GM18505 (cell line): ENCODE measurements at regions not wholly inside any gene's neighbourhood (a gene's known extent, or its start where the extent isn't known, plus 50 kb on each side); places are given as distances from the start of the nearest gene placed in this dataset.

Experiments used
- ATAC-seq: cut with Tn5 transposase; IDR thresholded peaks from one replicate; pipeline ENCODE4 v1.9.1; 2021; ENCODE audit not compliant: unreplicated experiment
- POLR2A ChIP-seq: IDR thresholded peaks from 4 replicates; pipeline ENCODE4 v1.6.1; 2011; ENCODE audit warnings: borderline replicate concordance; ENCODE audit not compliant: insufficient read depth, insufficient read length; ENCODE audit errors: extremely low read depth

DNA sequence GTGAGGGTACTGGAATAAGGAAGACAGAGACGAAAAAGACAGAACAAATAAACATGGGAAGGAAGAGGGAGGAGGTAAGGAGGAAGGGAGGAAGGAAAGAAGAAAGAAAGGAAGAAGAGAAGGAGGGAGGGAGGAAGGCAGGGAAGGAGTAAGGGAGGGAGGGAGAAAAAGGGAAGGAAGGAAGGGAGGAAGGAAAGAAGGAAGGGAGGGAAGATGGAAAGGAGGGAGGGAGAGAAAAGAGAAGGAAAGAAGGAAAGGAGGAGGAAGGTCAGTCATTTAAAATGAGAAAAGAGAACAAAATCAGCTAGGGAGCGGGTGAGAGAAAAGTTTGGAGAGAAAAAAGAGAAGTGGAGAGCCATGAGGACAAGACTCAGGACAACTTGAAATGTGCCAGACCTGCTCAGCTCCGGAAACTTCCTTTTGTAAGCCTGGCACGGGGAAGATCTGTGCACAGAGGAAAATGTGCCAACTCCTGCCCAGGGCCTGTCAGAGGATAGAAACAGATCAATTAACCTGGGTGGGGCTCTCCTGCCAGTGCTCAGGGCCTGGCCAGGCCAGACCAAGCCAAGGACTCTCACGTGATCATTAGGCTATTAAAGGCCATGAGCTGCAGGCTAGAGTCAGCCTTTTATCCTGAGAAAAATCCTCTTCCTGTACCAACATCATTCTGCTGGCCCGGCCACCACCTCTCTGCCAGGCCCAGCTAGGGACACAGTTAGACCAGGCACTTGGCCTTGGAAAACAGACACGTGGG is 50.1 kb upstream of the BCL6 start:
- ATAC-seq: no peak
- no peak for TF ChIP-seq POLR2A

GRCh38 chr3:187798126-187798525 is 52.9 kb upstream of the BCL6 start:
- ATAC-seq: no peak
- no peak for TF ChIP-seq POLR2A

DNA sequence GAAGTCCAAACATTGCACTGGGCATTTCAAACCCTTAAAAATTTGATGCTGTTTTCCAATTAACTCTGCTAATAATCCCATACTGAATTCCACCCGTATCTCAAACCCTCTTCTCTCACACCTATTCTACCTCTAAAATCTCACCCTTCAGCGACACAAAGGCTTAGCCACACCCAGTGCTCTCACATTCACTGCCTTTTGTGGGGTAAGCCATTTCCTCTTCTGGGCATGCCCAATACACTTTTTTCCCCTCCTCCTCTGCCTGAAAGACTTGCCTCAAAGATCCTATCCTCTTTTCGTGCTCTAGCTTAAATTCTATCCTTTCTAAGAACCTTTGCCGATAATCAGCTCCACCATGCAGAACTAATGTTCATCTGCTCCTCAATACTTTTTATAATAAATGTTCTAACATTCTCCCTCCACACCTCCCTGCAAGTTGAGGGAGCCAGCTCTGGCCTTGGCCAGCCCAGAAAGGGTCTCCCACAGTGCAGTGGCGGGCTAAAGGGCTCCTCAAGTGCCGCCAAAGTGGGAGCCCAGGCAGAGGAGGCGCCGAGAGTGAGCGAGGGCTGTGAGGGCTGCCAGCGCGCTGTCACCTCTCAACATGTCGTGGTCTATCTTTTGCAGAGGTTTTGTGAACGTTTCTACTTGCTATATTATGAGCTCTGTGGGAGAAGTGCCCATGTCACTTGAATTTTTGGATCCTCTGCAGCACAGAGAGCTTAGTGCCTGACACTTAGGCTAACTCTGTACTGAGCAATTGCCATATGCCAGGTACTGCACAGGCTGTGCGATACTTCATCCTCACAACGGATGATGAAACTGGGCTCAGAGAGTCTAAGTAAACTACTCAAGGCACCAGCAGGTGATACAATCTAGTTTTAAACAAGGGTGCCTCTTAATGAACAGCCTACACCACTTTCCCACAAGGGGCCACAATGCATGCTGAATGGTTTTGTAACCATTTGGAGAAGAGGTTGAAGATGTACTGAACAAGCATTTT is 53.6 kb upstream of the BCL6 start:
- no peak for TF ChIP-seq POLR2A
- ATAC-seq: no peak

GRCh38 chr3:187799942-187800641 is 54.8 kb upstream of the BCL6 start:
- TF ChIP-seq POLR2A: no peak
- peak; percentile 55 for ATAC-seq

- TF ChIP-seq POLR2A: no peak
- no peak for ATAC-seq
These were observed 55.9 kb upstream of the BCL6 start for GRCh38 chr3:187801152-187801551.

DNA sequence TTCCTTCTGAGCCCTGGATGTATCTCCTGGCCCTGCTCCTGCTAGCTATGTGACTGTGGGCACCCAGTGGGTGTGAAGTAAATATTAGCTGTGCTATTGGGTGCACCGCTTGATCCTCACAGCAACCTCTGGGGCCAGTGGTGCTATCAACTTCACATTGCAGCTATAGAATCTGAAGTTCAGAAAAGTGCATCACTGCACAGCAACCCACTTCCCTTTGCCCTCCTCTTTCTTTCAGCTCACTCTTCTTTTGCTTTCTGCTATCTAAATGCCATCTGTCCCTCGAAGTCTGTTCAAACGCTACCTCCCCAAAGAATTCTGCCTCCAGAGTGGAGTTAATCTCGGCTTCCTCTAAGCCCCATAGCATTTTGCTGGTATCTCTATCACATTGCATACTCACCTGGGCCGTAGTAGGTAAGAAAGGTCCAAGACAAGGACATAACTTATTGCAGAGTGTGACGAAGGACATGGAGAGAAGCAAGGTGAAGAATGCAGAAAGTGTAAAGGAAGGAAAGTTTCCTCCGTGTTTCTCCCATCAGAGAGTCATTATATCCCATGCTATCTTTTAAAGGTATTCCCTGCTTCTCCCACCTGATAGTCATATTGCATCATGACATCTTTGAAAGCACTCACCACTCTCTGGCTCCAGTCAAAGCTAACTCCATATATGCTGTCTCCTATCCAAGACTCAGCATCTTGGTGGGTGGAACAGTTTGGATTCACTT is 57.1 kb upstream of the BCL6 start:
- ATAC-seq: no peak

GRCh38 chr3:187802928-187803259 is 57.6 kb upstream of the BCL6 start:
- TF ChIP-seq POLR2A: no peak
- ATAC-seq: peak; percentile 73

More for the DNA sequence above, 57.1 kb upstream of the BCL6 start:
- no peak for TF ChIP-seq POLR2A

DNA sequence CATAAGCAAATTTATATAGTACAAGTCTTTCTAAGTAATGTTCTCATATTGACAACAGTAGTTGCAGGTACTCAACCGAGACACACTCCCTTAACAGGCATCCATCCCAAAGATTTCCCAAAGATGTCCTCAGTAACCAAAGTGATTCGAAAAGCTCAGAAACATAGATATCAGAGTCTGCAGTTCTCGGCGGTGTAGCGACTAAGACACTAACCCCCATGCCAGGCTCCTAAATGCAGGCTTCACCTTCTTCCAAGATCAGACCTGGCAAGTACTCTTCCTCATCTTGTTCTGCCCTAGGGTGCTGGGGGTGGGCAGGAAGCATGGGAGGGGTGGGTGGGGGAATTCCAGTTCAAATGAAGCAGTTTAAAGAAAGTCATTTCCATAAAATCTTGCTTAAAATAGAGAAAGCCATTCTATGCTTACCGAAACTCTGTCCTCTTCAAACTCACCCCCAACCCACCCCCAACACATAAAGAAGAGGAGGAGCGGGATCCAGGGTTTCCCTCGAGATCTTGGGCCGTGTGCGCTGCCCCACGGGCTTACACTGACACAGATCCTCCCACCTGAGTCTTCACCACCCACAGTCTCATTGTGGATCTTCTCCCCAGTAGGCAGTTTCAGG is 59.0 kb upstream of the BCL6 start:
- ATAC-seq: no peak
- TF ChIP-seq POLR2A: no peak

DNA sequence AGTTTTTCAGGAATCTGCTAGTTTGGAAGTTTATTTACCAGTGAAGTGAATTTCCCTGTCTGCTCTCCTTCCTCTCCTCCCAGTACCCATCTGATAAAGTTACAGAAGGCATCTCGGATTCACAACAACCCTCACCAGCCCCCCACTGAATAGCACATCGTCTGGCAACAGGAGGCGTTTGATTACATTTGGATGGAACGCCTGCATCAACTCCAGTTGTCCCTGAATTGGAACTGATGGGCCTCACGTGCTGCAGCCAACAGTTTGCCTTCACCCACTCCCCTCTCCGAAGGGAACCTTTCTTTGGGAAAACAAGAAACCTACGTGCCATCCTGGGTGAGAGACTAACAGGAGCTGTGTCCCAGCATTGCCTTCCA is 59.5 kb upstream of the BCL6 start:
- TF ChIP-seq POLR2A: no peak
- ATAC-seq: no peak

DNA sequence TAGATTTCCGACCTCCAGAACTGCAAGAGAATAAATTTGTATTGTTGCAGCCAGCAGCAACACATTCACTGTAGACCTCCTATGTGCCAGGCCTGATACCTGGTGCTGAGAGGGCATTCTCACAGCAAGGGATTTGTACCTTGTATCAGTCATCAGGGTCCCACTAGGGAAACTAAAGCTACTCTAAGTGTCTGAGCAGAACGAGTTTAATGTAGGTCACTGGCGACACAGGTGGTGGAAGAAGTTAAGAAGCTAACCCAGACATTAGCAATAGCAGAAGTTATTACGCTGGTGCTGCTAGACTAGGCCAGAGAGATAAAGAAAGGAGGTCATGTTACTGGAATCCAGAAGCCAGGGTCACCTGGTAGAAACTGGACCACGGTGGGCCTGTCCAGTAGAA is 60.5 kb upstream of the BCL6 start:
- no peak for ATAC-seq
- TF ChIP-seq POLR2A: no peak

DNA sequence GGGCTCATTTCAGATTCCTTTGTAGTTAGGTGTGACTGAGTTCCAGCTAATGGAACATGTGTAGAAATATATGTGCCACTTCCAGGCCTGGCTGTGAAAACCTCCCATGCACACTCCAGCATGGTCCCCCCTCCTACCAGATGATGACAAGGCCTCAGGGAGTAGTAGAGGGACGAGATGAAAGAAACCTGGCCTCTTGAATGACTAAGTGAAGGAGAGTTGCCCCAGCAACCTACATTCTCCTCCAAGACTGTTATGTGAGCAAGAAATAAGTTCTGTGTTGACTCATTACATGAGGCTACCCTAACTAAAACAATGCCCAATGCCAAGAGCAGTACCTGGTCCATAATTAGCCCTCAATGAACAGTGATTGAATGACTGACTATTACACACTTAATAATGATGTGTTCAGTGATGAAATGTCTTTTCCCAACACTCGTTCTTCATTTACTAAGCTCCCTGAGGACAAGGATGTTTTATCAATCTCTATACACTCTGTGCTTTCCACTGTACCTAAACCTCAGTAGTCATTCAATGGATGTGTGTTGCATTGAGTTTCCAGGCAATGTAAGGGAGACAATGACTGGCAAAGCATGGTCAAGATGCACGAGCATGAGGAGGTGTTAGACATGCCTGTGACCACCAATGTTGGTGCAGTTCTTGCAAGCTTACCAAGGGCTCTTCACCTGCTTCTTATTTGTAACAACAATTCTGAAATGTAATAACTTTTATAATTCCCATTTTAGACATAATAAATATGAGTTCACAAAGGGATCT is 62.0 kb upstream of the BCL6 start:
- no peak for ATAC-seq
- no peak for TF ChIP-seq POLR2A

DNA sequence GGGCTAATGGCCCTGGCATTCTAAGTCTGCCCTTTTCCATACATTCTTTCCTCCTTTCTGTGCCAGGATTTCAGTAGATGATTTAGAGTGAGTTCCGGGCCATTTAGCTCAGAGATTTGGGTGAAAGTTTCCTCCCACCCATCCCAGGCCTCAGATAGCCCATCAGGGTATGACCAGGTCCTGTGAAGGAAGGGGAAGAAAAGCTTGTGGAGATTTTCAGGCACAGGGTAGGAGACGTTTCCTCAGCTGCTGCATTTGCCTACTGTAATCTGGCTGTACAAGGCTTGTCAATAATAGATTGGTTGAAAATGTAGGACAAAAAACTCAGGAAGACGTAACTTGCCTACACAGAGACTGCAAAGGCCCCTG is 63.2 kb upstream of the BCL6 start:
- no peak for ATAC-seq
- no peak for TF ChIP-seq POLR2A
